Thyroid gland (tissue), 4 donors: ENCODE measurements at regions not wholly inside any gene's neighbourhood (a gene's known extent, or its start where the extent isn't known, plus 50 kb on each side); places are given as distances from the start of the nearest gene placed in this dataset.

Experiments
- CTCF ChIP-seq, 6 experiments: fragments of 200-600 bp in 3 of 6; fragments of 450-650 bp in 3 of 6; sonication (generic) in 3 of 6; IDR thresholded peaks; one replicate each; pipeline ENCODE4 v1.5.1; 2016 to 2019; ENCODE audit warnings: antibody characterized with exemption in 6 of 6, mild to moderate bottlenecking in 2 of 6, inconsistent platforms in 1 of 6, moderate library complexity in 1 of 6
- POLR2A ChIP-seq, 2 donors: fragments of 450-650 bp; IDR thresholded peaks; one replicate each; pipeline ENCODE4 v1.6.1; 2017; ENCODE audit warnings: antibody characterized with exemption in 2 of 2, mild to moderate bottlenecking in 2 of 2, moderate library complexity in 1 of 2

- no peak for TF ChIP-seq CTCF (IDR thresholded peaks at IDR 0.05)
- no peak for TF ChIP-seq POLR2A (IDR thresholded peaks at IDR 0.05)
Observed at GRCh38 chr9:97756991-97757390, 59.9 kb upstream of the XPA start.
